ENCODE measurements at regions not wholly inside any gene's neighbourhood (a gene's known extent, or its start where the extent isn't known, plus 50 kb on each side); places are given as distances from the start of the nearest gene placed in this dataset.

DNA sequence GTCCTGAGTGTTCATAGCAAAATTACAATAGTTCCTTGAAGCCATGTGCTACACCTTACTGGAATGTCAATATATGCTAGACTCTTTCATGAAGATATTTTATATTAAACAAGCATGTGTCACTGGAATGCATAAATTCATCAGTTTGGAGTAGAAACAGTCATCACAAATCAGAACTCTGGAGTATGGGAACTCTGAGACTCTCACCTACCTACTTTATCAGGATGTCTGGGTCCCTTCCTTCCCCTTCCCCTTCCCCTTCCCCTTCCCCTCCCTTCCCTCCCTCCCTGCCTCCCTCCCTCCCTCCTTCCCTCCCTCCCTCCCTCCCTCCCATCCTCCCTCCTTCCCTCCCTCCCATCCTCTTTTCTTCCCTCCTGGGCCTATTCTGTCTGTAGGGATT lies 144.7 kb upstream of the PEX5L start:
- intact Hi-C loops (cut with micrococcal nuclease; ENCODE audit: unreplicated experiment): no loop called here
- Histone ChIP-seq H3K36me3 (ENCODE audit: insufficient read depth, low read length, poor library complexity, severe bottlenecking) (no peaks in the 10 kb centered on the region), H3K4me3 (ENCODE audit: low read depth, low read length, poor library complexity, severe bottlenecking) (no peak overlapping the region), H3K27me3 (replicated peaks; ENCODE audit: insufficient read depth, low read depth, low read length, poor library complexity) (peaks cover 4% of the 10 kb centered on the region), H3K9me3 (ENCODE audit: low read depth, low read length, poor library complexity, severe bottlenecking) (no peaks in the 10 kb centered on the region), H3K4me1 (ENCODE audit: insufficient read depth, low read length, poor library complexity, severe bottlenecking) (no peaks in the 10 kb centered on the region), H3K27ac (ENCODE audit: low read depth, low read length, poor library complexity, severe bottlenecking) (no peak overlapping the region)
- no peak for DNase-seq (ENCODE audit: low spot score)
- CTCF ChIA-PET: no interaction called here
- POLR2A ChIA-PET (ENCODE audit: low non-redundant PET): no interaction called here
- no TSS peak for BruUV-seq (replicated peaks)
- TF ChIP-seq EZH2 (IDR thresholded peaks at IDR 0.05; ENCODE audit: borderline replicate concordance, low read depth, low read length, poor library complexity, severe bottlenecking): no peak
- TF ChIP-seq, protein P1, sequence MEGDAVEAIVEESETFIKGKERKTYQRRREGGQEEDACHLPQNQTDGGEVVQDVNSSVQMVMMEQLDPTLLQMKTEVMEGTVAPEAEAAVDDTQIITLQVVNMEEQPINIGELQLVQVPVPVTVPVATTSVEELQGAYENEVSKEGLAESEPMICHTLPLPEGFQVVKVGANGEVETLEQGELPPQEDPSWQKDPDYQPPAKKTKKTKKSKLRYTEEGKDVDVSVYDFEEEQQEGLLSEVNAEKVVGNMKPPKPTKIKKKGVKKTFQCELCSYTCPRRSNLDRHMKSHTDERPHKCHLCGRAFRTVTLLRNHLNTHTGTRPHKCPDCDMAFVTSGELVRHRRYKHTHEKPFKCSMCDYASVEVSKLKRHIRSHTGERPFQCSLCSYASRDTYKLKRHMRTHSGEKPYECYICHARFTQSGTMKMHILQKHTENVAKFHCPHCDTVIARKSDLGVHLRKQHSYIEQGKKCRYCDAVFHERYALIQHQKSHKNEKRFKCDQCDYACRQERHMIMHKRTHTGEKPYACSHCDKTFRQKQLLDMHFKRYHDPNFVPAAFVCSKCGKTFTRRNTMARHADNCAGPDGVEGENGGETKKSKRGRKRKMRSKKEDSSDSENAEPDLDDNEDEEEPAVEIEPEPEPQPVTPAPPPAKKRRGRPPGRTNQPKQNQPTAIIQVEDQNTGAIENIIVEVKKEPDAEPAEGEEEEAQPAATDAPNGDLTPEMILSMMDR (conservative IDR thresholded peaks at IDR 0.05; ENCODE audit: low read depth, low read length): no peak

DNA sequence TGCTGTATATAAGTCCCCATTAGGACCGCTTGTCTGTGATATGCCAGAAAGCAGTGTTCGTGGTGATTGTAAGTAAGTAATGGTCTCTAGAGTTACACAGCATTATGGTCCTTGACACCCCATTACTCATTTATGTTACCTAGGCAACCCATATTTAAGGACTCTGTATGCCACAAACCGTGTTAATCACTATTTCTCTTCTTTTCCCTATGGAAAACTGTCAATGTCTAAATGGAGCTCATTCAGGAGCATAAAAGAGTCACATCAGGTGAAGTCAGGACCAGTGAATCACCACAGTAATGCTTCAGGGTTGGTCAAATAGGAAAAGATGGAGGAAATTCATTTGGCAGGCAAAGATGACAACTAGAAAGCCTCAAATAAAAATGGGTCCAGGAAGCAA lies 146.6 kb upstream of the PEX5L start:
- no peak overlapping the region for H3K27ac ChIP-seq (ENCODE audit: low read depth, low read length, poor library complexity, severe bottlenecking)
- intact Hi-C loops (cut with micrococcal nuclease; ENCODE audit: unreplicated experiment): no loop called here
- H3K4me3 ChIP-seq (ENCODE audit: low read depth, low read length, poor library complexity, severe bottlenecking): no peak overlapping the region
- H3K4me1 ChIP-seq (ENCODE audit: insufficient read depth, low read length, poor library complexity, severe bottlenecking): no peaks in the 10 kb centered on the region
- no peak for TF ChIP-seq EZH2 (IDR thresholded peaks at IDR 0.05; ENCODE audit: borderline replicate concordance, low read depth, low read length, poor library complexity, severe bottlenecking)
- TF ChIP-seq, protein P1 (conservative IDR thresholded peaks at IDR 0.05; ENCODE audit: low read depth, low read length): no peak
- POLR2A ChIA-PET (ENCODE audit: low non-redundant PET): no interaction called here
- no TSS peak for BruUV-seq (replicated peaks)
- no peaks in the 10 kb centered on the region for H3K36me3 ChIP-seq (ENCODE audit: insufficient read depth, low read length, poor library complexity, severe bottlenecking)
- DNase-seq (ENCODE audit: low spot score): no peak
- H3K9me3 ChIP-seq (ENCODE audit: low read depth, low read length, poor library complexity, severe bottlenecking): no peaks in the 10 kb centered on the region
- peaks cover 3% of the 10 kb centered on the region for H3K27me3 ChIP-seq (replicated peaks; ENCODE audit: insufficient read depth, low read depth, low read length, poor library complexity)
- CTCF ChIA-PET: no interaction called here

GRCh38 chr3:180184816-180185215 lies 148.1 kb upstream of the PEX5L start:
- Histone ChIP-seq H3K27me3 (replicated peaks; ENCODE audit: insufficient read depth, low read depth, low read length, poor library complexity) (peaks cover 3% of the 10 kb centered on the region), H3K27ac (ENCODE audit: low read depth, low read length, poor library complexity, severe bottlenecking) (no peak overlapping the region), H3K9me3 (ENCODE audit: low read depth, low read length, poor library complexity, severe bottlenecking) (no peaks in the 10 kb centered on the region), H3K4me3 (ENCODE audit: low read depth, low read length, poor library complexity, severe bottlenecking) (no peak overlapping the region), H3K4me1 (ENCODE audit: insufficient read depth, low read length, poor library complexity, severe bottlenecking) (no peaks in the 10 kb centered on the region), H3K36me3 (ENCODE audit: insufficient read depth, low read length, poor library complexity, severe bottlenecking) (no peaks in the 10 kb centered on the region)
- ChIA-PET CTCF (no interaction called here), POLR2A (ENCODE audit: low non-redundant PET) (no interaction called here)
- no TSS peak for BruUV-seq (replicated peaks)
- TF ChIP-seq, protein P1 (conservative IDR thresholded peaks at IDR 0.05; ENCODE audit: low read depth, low read length): no peak
- TF ChIP-seq EZH2 (IDR thresholded peaks at IDR 0.05; ENCODE audit: borderline replicate concordance, low read depth, low read length, poor library complexity, severe bottlenecking): no peak
- peak; percentile 0 for DNase-seq (ENCODE audit: low spot score)
- intact Hi-C loops (cut with micrococcal nuclease; ENCODE audit: unreplicated experiment): no loop called here
